Hematopoietic multipotent progenitor cell treated with erythropoietin and hydrocortisone succinate and interleukin-3 and kit ligand, for 4 days (in vitro differentiated cells): ENCODE measurements at regions not wholly inside any gene's neighbourhood (a gene's known extent, or its start where the extent isn't known, plus 50 kb on each side); places are given as distances from the start of the nearest gene placed in this dataset.
A peak's percentile ranks its signal among the peaks of the same experiment; 100 is the strongest.
"Not testable (repeated sequence)": the region's sequence is repeated elsewhere in the genome, so short reads cannot be mapped to it uniquely, and the experiment has no call there.

Source experiments
- DNase-seq: peaks from one replicate; pipeline ENCODE4 v3.0.0-alpha.2; 2015

DNA sequence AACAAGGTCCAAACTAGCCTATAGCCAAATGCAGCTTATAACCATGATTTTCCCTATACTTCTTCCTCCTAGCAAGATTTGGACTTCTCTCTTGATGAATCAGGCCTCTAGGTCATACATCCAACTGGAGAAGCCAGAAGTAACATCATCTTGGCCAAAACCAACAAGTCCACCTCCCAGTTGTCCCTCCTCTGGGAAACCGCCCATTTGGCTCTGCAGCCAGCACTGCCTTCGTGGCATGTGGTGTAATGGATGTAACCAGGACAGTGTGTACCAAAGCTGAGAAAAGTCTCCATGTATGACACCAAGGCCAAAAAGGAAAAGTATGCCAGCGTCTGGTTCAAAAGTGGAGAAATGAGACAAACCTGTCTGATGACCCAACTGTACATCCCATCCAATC, 59.3 kb upstream of the VASH1 start:
- DNase-seq = no peak

DNA sequence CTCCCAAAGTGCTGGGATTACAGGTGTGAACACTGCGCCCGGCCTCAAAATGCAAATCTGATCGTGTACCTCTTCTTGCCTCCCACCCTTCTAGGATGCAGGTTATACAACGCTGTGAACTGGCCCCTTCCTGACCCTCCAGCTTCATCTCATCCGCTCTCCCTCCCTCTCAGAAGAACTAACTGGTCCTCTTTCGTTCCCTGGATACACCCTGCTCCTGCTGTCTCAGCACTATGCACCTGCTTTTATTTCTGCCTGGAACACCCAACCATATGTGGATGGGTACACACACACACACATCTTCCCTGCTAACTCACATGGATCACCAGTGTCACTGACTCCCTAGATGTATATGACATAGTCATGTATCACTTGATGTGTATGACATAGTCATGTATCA, 56.1 kb upstream of the VASH1 start:
- DNase-seq = no peak

DNA sequence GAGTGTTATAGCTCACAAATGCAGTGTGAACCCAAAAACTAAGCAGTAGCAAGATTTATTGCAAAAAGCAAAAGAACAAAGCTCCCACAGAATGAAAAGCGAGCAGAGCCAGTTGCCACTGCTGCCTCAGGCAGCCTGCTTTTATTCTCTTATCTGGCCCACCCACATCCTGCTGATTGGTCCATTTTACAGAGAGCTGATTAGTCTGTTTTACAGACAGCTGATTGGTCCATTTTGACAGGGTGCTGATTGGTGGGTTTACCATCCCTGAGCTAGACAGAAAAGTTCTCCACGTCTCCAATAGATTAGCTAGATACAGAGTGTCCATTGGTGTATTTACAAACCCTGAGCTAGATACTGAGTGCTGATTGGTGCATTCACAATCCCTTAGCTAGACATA, 55.1 kb upstream of the VASH1 start:
- DNase-seq = not testable (repeated sequence)

DNA sequence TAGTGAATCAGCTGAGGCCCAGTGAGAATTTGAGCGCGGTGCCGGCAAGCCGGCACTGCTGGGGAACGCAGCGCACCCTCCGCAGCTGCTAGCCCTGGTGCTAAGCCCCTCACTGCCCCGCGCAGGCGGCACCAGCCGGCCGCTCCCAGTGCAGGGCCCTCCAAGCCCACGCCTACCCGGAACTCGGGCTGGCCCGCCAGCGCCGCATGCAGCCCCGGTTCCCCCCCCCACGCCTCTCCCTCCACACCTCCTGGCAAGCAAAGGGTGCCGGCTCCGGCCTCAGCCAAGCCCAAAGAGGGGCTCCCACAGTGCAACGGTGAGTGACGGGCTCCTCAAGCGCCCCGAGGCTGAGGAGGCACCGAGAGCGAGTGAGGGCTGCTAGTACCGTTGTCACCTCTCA, 54.5 kb upstream of the VASH1 start:
- DNase-seq = no peak

DNA sequence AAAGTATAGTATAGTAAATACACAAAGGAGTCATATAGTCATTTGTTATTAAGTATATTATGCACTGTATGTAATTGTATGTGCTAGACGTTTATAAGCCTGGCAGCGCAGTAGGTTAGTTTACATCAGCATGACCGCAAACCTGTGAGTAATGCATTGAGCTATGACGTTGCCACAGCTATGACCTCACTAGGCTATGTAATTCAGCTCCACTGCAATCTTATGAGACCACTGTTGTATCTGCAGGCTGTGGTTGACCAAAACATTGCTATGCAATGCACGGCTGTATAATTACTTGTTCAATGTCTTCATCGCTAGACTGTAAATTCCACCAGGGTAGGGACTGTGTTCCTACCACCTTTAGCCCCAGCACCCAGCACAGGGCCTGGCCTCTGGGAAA, 53.2 kb upstream of the VASH1 start:
- no peak for DNase-seq

DNA sequence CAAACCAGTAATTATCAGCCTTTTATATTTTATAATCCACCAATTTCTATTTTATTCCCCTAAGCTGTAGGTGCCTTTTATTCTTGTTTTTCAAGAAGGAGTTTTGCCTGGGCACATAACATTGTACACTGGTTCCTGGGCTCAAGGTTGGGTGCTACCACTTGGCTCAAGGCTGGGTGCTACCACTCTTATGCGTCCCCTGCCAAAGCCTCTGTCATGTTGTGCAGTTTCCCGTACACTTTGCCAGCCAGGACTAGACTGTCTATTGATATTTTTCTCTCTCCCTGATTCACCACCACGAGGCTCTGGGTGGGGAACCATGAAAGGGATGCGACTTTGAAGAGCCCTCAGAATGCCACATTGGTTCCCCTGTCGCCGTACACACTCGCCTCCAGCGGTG, 52.5 kb upstream of the VASH1 start:
- DNase-seq = no peak

DNA sequence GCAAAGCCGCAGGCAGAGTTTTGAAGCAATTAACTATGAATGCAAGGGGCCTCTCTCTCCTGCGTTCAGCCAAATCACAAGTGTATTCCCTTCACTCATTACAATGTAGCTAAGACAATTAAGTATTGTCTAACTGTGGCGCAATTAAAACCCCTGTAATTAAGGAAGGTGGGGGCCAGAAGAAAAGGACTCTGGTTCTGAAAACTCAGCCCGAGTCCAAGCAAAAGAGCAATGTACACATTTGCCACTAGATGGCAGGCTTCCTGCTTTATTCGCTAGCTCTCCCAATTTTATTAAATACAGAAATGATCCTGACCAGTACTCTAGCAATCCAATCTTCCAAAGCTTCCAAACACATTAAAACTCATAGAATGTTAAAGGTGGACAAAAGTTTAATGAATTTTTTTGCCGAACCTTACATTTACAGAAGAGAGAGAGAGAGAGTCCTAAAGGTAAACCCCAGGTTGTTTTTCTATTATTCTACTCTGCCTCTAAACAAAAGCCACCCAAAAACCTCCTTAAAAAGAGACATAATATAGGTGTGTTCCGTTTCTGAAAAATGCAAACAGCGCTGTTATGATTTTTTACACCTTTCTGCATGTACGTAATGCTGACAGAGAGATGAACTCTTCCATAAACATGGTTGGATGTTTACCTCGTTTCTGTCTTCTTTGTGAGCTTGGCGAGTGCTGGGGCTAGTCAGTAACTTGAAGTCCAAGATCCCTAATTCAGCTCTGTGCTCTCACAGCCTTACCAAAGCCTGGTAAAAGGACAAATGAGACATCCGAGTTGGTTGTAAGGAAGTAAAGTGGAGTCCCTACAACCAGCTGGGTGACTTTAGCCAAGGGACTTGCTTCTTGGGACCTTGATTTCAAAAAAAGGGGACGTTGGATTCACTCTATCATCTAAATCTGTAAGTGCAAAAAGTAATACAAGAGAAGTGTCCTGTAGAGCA, 50.9 kb upstream of the VASH1 start:
- peak; percentile 79 for DNase-seq
